ENCODE measurements at regions not wholly inside any gene's neighbourhood (a gene's known extent, or its start where the extent isn't known, plus 50 kb on each side); places are given as distances from the start of the nearest gene placed in this dataset.

DNA sequence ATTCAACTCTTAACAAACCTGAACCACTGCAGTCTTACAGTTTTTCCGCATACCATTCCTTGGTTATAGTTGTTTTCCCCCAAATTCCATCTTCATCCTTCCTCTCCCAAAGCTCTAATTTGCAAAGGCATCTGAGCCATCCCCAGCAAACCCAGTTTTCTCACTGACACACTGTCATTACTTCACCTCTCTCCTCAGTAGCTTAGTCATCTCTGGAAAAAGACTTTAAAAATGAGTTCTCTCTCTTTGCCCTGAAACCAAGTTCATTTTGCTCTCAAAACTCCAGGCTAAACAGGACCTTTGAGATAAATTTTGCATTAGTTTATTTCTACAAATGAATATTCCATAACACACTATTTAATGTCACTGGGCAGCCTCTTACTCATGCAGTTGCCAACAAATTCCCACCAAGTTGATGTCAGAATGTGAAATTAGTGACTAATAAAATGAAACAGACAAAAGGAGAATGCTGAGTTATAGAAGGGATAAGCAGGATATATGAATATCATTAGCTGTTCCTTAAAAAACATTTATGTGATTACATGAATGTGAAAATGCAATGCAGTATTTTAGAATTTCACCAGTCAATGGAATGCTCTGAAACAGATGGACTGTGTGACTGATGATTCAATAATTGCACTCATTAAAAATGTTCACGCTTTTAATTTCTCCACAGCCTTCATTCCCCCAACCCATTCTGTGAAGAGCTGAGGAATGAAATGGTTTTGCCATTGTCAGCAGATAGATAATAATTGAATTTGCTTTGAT lies 107.4 kb upstream of the DMAC1 start:
- TF ChIP-seq, protein P1, sequence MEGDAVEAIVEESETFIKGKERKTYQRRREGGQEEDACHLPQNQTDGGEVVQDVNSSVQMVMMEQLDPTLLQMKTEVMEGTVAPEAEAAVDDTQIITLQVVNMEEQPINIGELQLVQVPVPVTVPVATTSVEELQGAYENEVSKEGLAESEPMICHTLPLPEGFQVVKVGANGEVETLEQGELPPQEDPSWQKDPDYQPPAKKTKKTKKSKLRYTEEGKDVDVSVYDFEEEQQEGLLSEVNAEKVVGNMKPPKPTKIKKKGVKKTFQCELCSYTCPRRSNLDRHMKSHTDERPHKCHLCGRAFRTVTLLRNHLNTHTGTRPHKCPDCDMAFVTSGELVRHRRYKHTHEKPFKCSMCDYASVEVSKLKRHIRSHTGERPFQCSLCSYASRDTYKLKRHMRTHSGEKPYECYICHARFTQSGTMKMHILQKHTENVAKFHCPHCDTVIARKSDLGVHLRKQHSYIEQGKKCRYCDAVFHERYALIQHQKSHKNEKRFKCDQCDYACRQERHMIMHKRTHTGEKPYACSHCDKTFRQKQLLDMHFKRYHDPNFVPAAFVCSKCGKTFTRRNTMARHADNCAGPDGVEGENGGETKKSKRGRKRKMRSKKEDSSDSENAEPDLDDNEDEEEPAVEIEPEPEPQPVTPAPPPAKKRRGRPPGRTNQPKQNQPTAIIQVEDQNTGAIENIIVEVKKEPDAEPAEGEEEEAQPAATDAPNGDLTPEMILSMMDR (IDR thresholded peaks at IDR 0.05) = no peak
- no peak for TF ChIP-seq EP300 (IDR thresholded peaks at IDR 0.05)

Measured in gastroesophageal sphincter (tissue), 3 donors.